Sigmoid colon (tissue), 6 donors: ENCODE measurements at regions not wholly inside any gene's neighbourhood (a gene's known extent, or its start where the extent isn't known, plus 50 kb on each side); places are given as distances from the start of the nearest gene placed in this dataset.

Source experiments
- DNase-seq: peaks from one replicate; pipeline ENCODE4 v3.0.0-alpha.2; 2019
- H3K27ac ChIP-seq, 4 donors: fragments of 200-600 bp; sonication (generic); one replicate each; pipeline ENCODE4 v1.5.1; 2016 to 2019; ENCODE audit warnings: mild to moderate bottlenecking in 1 of 4
- H3K27me3 ChIP-seq, 3 donors: fragments of 200-600 bp; sonication (generic); one replicate each; pipeline ENCODE4 v1.5.1; 2019; ENCODE audit warnings: mild to moderate bottlenecking in 1 of 3
- H3K36me3 ChIP-seq, 4 donors: fragments of 200-600 bp; sonication (generic); one replicate each; pipeline ENCODE4 v1.5.1; 2016 to 2019
- H3K4me1 ChIP-seq, 4 donors: fragments of 200-600 bp; sonication (generic); one replicate each; pipeline ENCODE4 v1.5.1; 2017 to 2019
- H3K4me3 ChIP-seq, 4 donors: fragments of 200-600 bp; sonication (generic); one replicate each; pipeline ENCODE4 v1.5.1; 2017 to 2019; ENCODE audit warnings: mild to moderate bottlenecking in 2 of 4, moderate library complexity in 1 of 4
- H3K9me3 ChIP-seq, 4 donors: fragments of 200-600 bp in 3 of 4; sonication (generic) in 3 of 4; one replicate each; pipeline versions ENCODE4 v1.5.1 to v1.6.1; 2013 to 2019
- EP300 ChIP-seq, 4 donors: sonication (generic); formaldehyde crosslinking; IDR thresholded peaks; one replicate each; pipeline ENCODE4 v1.6.1; 2017; ENCODE audit warnings: antibody characterized with exemption in 4 of 4
- POLR2A ChIP-seq, 2 donors: fragments of 450-650 bp; IDR thresholded peaks; one replicate each; pipeline ENCODE4 v1.6.1; 2016; ENCODE audit warnings: antibody characterized with exemption in 2 of 2, mild to moderate bottlenecking in 2 of 2, moderate library complexity in 2 of 2
- POLR2AphosphoS5 ChIP-seq, 4 donors: sonication (generic); formaldehyde crosslinking; IDR thresholded peaks; one replicate each; pipeline ENCODE4 v1.6.1; 2017; ENCODE audit warnings: antibody characterized with exemption in 4 of 4
- WGBS, 2 donors: extraction: QIAGEN DNeasy Blood & Tissue Kit; methylation state at CpG; one replicate each; pipeline ENCODE4 v1.1.7; 2013; 5-methylcytosine and 5-hydroxymethylcytosine counted together
- intact Hi-C: fragments of 100-400 bp; cut with DNase I; formaldehyde crosslinking; loops from one replicate; pipeline ENCODE4 v1.15.1; 2023
- TF ChIP-seq, protein P1 (sequence below), 4 experiments: fragments of 450-650 bp in 3 of 4; fragments of 200-600 bp in 1 of 4; IDR thresholded peaks; one replicate each; pipeline ENCODE4 v1.5.1; 2016 to 2019; ENCODE audit warnings: antibody characterized with exemption in 4 of 4, mild to moderate bottlenecking in 3 of 4, moderate library complexity in 2 of 4
- donor health status: healthy with polysubstance abuse.
- donor health status: healthy.

DNA sequence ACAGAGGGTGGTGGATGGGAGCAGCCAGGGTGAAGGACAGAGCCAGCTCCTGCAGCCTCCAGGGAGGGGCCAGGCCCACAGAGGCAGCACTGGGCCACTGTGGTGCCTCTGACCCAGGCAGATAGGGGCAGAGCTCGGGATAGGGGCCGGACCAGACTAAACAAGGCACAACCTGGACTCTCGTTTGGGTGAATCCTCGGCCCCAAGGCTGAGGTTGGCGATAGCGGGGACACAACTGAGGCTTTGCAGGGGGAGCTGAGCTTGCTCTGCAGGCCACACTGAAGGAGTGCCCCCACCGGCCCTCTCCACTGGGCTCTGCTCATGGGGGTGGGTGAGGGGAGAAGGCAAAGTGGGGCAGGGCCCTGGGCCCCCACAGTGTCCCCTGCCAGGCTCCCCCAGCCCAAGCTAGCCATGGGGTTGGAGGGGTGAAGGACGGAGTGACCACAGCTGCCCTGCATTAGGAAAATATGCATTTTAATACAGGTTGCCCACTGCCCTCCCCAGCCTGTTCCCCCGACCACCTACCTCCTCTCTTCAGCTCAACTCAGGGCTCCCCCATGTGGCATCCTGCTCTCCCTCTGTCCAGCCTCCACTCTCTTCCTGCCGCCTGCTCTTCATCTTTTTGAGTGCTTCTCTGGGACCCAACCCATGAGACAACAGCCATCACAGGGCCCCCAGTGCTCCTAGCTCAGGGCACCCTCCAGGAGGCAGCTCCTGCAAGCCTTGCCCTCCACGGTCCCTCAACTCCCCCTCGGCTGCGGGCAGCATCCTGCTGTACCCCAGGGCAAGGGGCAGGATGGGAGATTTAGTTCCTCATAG, 152.8 kb downstream of the INHBB start:
- DNase-seq, result no peak
- Histone ChIP-seq H3K27me3 (no peaks in the 10 kb centered on the region), H3K36me3 (no peaks in the 10 kb centered on the region), H3K4me3 (no peak overlapping the region), H3K9me3 (no peaks in the 10 kb centered on the region), H3K4me1 (no peaks in the 10 kb centered on the region), H3K27ac (no peak overlapping the region)
- no peak for TF ChIP-seq EP300 (IDR thresholded peaks at IDR 0.05)
- TF ChIP-seq POLR2A (IDR thresholded peaks at IDR 0.05), result no peak
- TF ChIP-seq, protein P1, sequence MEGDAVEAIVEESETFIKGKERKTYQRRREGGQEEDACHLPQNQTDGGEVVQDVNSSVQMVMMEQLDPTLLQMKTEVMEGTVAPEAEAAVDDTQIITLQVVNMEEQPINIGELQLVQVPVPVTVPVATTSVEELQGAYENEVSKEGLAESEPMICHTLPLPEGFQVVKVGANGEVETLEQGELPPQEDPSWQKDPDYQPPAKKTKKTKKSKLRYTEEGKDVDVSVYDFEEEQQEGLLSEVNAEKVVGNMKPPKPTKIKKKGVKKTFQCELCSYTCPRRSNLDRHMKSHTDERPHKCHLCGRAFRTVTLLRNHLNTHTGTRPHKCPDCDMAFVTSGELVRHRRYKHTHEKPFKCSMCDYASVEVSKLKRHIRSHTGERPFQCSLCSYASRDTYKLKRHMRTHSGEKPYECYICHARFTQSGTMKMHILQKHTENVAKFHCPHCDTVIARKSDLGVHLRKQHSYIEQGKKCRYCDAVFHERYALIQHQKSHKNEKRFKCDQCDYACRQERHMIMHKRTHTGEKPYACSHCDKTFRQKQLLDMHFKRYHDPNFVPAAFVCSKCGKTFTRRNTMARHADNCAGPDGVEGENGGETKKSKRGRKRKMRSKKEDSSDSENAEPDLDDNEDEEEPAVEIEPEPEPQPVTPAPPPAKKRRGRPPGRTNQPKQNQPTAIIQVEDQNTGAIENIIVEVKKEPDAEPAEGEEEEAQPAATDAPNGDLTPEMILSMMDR (IDR thresholded peaks at IDR 0.05), result no peak
- TF ChIP-seq POLR2AphosphoS5 (IDR thresholded peaks at IDR 0.05), result no peak
- intact Hi-C loops, result no loop called here
- 75 to 76% methylated on average over 13 of the region's 13 CpGs for WGBS, 2 donors

DNA sequence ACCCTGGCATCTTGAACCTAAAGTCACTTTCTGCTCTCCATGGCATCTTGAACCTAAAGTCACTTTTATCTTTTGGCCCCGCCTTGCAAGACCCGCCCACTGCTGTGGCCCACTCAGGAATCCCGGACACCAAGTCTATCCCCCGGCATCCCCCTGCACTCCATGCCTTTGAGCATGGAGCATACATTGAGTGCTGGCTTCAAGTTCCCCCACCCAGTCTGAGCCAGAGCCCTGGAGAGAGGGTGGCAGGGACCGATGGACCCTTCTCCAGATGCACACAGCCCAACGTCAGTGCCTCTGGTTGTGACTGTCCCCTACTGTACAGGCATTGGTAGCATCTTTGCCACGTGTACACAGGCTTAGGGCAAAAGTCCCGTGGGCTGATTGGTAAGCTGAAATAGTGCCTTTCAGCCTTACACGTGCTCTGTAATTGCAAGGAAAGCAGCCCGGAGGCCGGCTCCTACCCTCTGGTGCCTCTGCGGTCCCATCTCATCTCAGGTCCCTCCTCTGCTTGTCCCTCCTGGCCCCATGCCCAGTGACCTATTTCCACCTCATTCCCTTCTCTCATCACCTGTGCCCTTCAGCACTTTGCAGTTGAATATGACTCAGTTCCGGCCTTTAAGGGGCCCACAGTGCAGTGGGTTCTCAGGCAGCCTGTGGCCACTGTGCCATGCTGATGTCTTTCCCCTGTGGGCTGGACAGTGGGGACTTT, 154.0 kb downstream of the INHBB start:
- H3K4me1 ChIP-seq, result no peaks in the 10 kb centered on the region
- H3K27me3 ChIP-seq, result no peaks in the 10 kb centered on the region
- no peak overlapping the region for H3K4me3 ChIP-seq
- 62 to 83% methylated on average over 13 of the region's 13 CpGs for WGBS, 2 donors
- TF ChIP-seq EP300 (IDR thresholded peaks at IDR 0.05) (no peak), POLR2AphosphoS5 (IDR thresholded peaks at IDR 0.05) (no peak), POLR2A (IDR thresholded peaks at IDR 0.05) (no peak)
- TF ChIP-seq, protein P1 (IDR thresholded peaks at IDR 0.05), result no peak
- intact Hi-C loops, result no loop called here
- no peak overlapping the region for H3K27ac ChIP-seq
- DNase-seq, result no peak
- no peaks in the 10 kb centered on the region for H3K9me3 ChIP-seq
- H3K36me3 ChIP-seq, result no peaks in the 10 kb centered on the region

DNA sequence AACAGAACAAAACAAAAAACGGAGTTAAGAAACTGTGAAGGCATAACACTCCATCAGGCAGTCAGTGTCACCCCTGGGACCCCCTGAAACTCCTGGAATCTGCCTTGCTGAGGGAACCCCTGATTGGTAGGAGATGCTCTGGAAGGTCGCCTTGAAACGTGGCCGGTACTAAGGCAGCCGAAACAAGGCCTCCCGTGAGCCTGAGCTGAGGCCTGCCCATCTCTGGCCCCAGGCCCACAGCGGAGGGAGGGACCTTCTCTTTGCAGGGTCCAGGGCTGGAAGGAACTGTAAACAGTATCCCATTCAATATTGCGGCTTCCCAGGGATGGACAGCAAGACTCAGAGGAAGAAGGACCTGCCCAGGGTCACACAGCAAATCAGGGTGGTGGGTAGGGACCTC, 155.7 kb downstream of the INHBB start:
- Histone ChIP-seq H3K27me3 (no peaks in the 10 kb centered on the region), H3K36me3 (no peaks in the 10 kb centered on the region), H3K4me3 (no peak overlapping the region), H3K9me3 (no peaks in the 10 kb centered on the region), H3K4me1 (no peaks in the 10 kb centered on the region), H3K27ac (no peak overlapping the region)
- intact Hi-C loops, result no loop called here
- TF ChIP-seq POLR2A (IDR thresholded peaks at IDR 0.05), result no peak
- no peak for TF ChIP-seq EP300 (IDR thresholded peaks at IDR 0.05)
- TF ChIP-seq, protein P1 (IDR thresholded peaks at IDR 0.05), result no peak
- no peak for TF ChIP-seq POLR2AphosphoS5 (IDR thresholded peaks at IDR 0.05)
- no peak for DNase-seq
- 84 to 86% methylated on average over 8 of the region's 8 CpGs for WGBS, 2 donors

DNA sequence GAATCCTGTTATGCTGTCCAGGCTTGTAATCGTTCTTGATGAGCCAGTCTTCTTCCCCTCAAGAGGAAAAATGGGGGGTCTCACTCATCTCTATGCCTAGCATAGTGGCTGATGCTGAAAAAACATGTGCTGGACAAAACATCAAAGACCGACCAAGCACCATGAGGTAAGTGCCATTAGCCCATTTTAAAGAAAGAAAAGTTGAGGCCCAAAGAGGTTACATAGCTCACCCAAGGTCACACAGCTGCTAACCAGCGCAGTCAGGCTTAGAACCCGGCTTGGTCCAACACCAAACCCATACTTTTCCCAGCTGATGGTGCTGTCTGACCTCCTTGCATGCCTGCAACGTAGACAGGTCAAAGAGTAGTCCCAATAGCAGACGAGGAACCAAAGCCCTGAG, 156.4 kb downstream of the INHBB start:
- 83 to 86% methylated on average over 6 of the region's 6 CpGs for WGBS, 2 donors
- H3K4me1 ChIP-seq, result no peaks in the 10 kb centered on the region
- no peaks in the 10 kb centered on the region for H3K36me3 ChIP-seq
- H3K27ac ChIP-seq, result no peak overlapping the region
- TF ChIP-seq POLR2A (IDR thresholded peaks at IDR 0.05), result no peak
- TF ChIP-seq, protein P1 (IDR thresholded peaks at IDR 0.05), result no peak
- no peaks in the 10 kb centered on the region for H3K9me3 ChIP-seq
- intact Hi-C loops, result no loop called here
- no peak for DNase-seq
- H3K4me3 ChIP-seq, result no peak overlapping the region
- H3K27me3 ChIP-seq, result no peaks in the 10 kb centered on the region
